ENCODE measurements at regions not wholly inside any gene's neighbourhood (a gene's known extent, or its start where the extent isn't known, plus 50 kb on each side); places are given as distances from the start of the nearest gene placed in this dataset.

GRCh38 chr3:111282024-111282423 is 210.4 kb downstream of the NECTIN3 start:
- Histone ChIP-seq H3K9ac (ENCODE audit: low read depth in 1 of 2, low read length in 2 of 2) (no peak overlapping the region), H3K36me3 (ENCODE audit: control insufficient read depth in 2 of 2, insufficient read depth in 2 of 2, low read length in 2 of 2) (no peaks in the 10 kb centered on the region), H3K4me1 (ENCODE audit: control insufficient read depth in 2 of 2, insufficient read depth in 2 of 2, low read length in 2 of 2) (no peaks in the 10 kb centered on the region), H3K4me3 (ENCODE audit: low read length in 2 of 2) (no peak overlapping the region), H3K27me3 (ENCODE audit: control insufficient read depth in 2 of 2, insufficient read depth in 2 of 2, low read length in 2 of 2) (no peaks in the 10 kb centered on the region), H3K9me3 (ENCODE audit: control insufficient read depth in 2 of 2, low read length in 2 of 2) (no peaks in the 10 kb centered on the region), H3K27ac (ENCODE audit: low read depth in 2 of 2, low read length in 2 of 2) (no peak overlapping the region)

- Histone ChIP-seq H3K27me3 (ENCODE audit: control insufficient read depth in 2 of 2, insufficient read depth in 2 of 2, low read length in 2 of 2) (no peaks in the 10 kb centered on the region), H3K4me3 (ENCODE audit: low read length in 2 of 2) (no peak overlapping the region), H3K4me1 (ENCODE audit: control insufficient read depth in 2 of 2, insufficient read depth in 2 of 2, low read length in 2 of 2) (no peaks in the 10 kb centered on the region), H3K36me3 (ENCODE audit: control insufficient read depth in 2 of 2, insufficient read depth in 2 of 2, low read length in 2 of 2) (no peaks in the 10 kb centered on the region), H3K9me3 (ENCODE audit: control insufficient read depth in 2 of 2, low read length in 2 of 2) (no peaks in the 10 kb centered on the region), H3K27ac (ENCODE audit: low read depth in 2 of 2, low read length in 2 of 2) (no peak overlapping the region), H3K9ac (ENCODE audit: low read depth in 1 of 2, low read length in 2 of 2) (no peak overlapping the region)
Observed at GRCh38 chr3:111283165-111283564, 211.5 kb downstream of the NECTIN3 start.

GRCh38 chr3:111284503-111285183 is 213.0 kb downstream of the NECTIN3 start:
- Histone ChIP-seq H3K27ac (ENCODE audit: low read depth in 2 of 2, low read length in 2 of 2) (no peak overlapping the region), H3K36me3 (ENCODE audit: control insufficient read depth in 2 of 2, insufficient read depth in 2 of 2, low read length in 2 of 2) (no peaks in the 10 kb centered on the region), H3K9me3 (ENCODE audit: control insufficient read depth in 2 of 2, low read length in 2 of 2) (no peaks in the 10 kb centered on the region), H3K27me3 (ENCODE audit: control insufficient read depth in 2 of 2, insufficient read depth in 2 of 2, low read length in 2 of 2) (no peaks in the 10 kb centered on the region), H3K4me3 (ENCODE audit: low read length in 2 of 2) (no peak overlapping the region), H3K9ac (ENCODE audit: low read depth in 1 of 2, low read length in 2 of 2) (no peak overlapping the region), H3K4me1 (ENCODE audit: control insufficient read depth in 2 of 2, insufficient read depth in 2 of 2, low read length in 2 of 2) (no peaks in the 10 kb centered on the region)

GRCh38 chr3:111285184-111285538 is 213.5 kb downstream of the NECTIN3 start:
- no peak overlapping the region for H3K4me3 ChIP-seq (ENCODE audit: low read length in 2 of 2)
- H3K9ac ChIP-seq (ENCODE audit: low read depth in 1 of 2, low read length in 2 of 2): no peak overlapping the region
- H3K4me1 ChIP-seq (ENCODE audit: control insufficient read depth in 2 of 2, insufficient read depth in 2 of 2, low read length in 2 of 2): no peaks in the 10 kb centered on the region
- H3K9me3 ChIP-seq (ENCODE audit: control insufficient read depth in 2 of 2, low read length in 2 of 2): no peaks in the 10 kb centered on the region
- H3K27me3 ChIP-seq (ENCODE audit: control insufficient read depth in 2 of 2, insufficient read depth in 2 of 2, low read length in 2 of 2): no peaks in the 10 kb centered on the region
- H3K27ac ChIP-seq (ENCODE audit: low read depth in 2 of 2, low read length in 2 of 2): no peak overlapping the region
- H3K36me3 ChIP-seq (ENCODE audit: control insufficient read depth in 2 of 2, insufficient read depth in 2 of 2, low read length in 2 of 2): no peaks in the 10 kb centered on the region

- no peak overlapping the region for H3K4me3 ChIP-seq (ENCODE audit: low read length in 2 of 2)
- H3K27ac ChIP-seq (ENCODE audit: low read depth in 2 of 2, low read length in 2 of 2): no peak overlapping the region
- H3K4me1 ChIP-seq (ENCODE audit: control insufficient read depth in 2 of 2, insufficient read depth in 2 of 2, low read length in 2 of 2): no peaks in the 10 kb centered on the region
- H3K9me3 ChIP-seq (ENCODE audit: control insufficient read depth in 2 of 2, low read length in 2 of 2): no peaks in the 10 kb centered on the region
- H3K9ac ChIP-seq (ENCODE audit: low read depth in 1 of 2, low read length in 2 of 2): no peak overlapping the region
- no peaks in the 10 kb centered on the region for H3K27me3 ChIP-seq (ENCODE audit: control insufficient read depth in 2 of 2, insufficient read depth in 2 of 2, low read length in 2 of 2)
- H3K36me3 ChIP-seq (ENCODE audit: control insufficient read depth in 2 of 2, insufficient read depth in 2 of 2, low read length in 2 of 2): no peaks in the 10 kb centered on the region
Observed at GRCh38 chr3:111285694-111286093, 214.1 kb downstream of the NECTIN3 start.

GRCh38 chr3:111286746-111287145 is 215.1 kb downstream of the NECTIN3 start:
- Histone ChIP-seq H3K9ac (ENCODE audit: low read depth in 1 of 2, low read length in 2 of 2) (no peak overlapping the region), H3K27me3 (ENCODE audit: control insufficient read depth in 2 of 2, insufficient read depth in 2 of 2, low read length in 2 of 2) (no peaks in the 10 kb centered on the region), H3K36me3 (ENCODE audit: control insufficient read depth in 2 of 2, insufficient read depth in 2 of 2, low read length in 2 of 2) (no peaks in the 10 kb centered on the region), H3K27ac (ENCODE audit: low read depth in 2 of 2, low read length in 2 of 2) (no peak overlapping the region), H3K4me1 (ENCODE audit: control insufficient read depth in 2 of 2, insufficient read depth in 2 of 2, low read length in 2 of 2) (no peaks in the 10 kb centered on the region), H3K4me3 (ENCODE audit: low read length in 2 of 2) (no peak overlapping the region), H3K9me3 (ENCODE audit: control insufficient read depth in 2 of 2, low read length in 2 of 2) (no peaks in the 10 kb centered on the region)

- Histone ChIP-seq H3K27me3 (ENCODE audit: control insufficient read depth in 2 of 2, insufficient read depth in 2 of 2, low read length in 2 of 2) (no peaks in the 10 kb centered on the region), H3K4me3 (ENCODE audit: low read length in 2 of 2) (no peak overlapping the region)
Observed at GRCh38 chr3:111292117-111292516, 220.5 kb downstream of the NECTIN3 start.

GRCh38 chr3:111299192-111299615 is 227.6 kb downstream of the NECTIN3 start:
- no peak overlapping the region for H3K4me3 ChIP-seq (ENCODE audit: low read length in 2 of 2)
- H3K36me3 ChIP-seq (ENCODE audit: control insufficient read depth in 2 of 2, insufficient read depth in 2 of 2, low read length in 2 of 2): no peaks in the 10 kb centered on the region

More at GRCh38 chr3:111292117-111292516, 220.5 kb downstream of the NECTIN3 start:
- Histone ChIP-seq H3K9me3 (ENCODE audit: control insufficient read depth in 2 of 2, low read length in 2 of 2) (no peaks in the 10 kb centered on the region), H3K9ac (ENCODE audit: low read depth in 1 of 2, low read length in 2 of 2) (no peak overlapping the region), H3K27ac (ENCODE audit: low read depth in 2 of 2, low read length in 2 of 2) (no peak overlapping the region), H3K36me3 (ENCODE audit: control insufficient read depth in 2 of 2, insufficient read depth in 2 of 2, low read length in 2 of 2) (no peaks in the 10 kb centered on the region), H3K4me1 (ENCODE audit: control insufficient read depth in 2 of 2, insufficient read depth in 2 of 2, low read length in 2 of 2) (no peaks in the 10 kb centered on the region)

GRCh38 chr3:111301238-111301798 is 229.7 kb downstream of the NECTIN3 start:
- Histone ChIP-seq H3K4me1 (ENCODE audit: control insufficient read depth in 2 of 2, insufficient read depth in 2 of 2, low read length in 2 of 2) (no peaks in the 10 kb centered on the region), H3K27ac (ENCODE audit: low read depth in 2 of 2, low read length in 2 of 2) (no peak overlapping the region), H3K9me3 (ENCODE audit: control insufficient read depth in 2 of 2, low read length in 2 of 2) (no peaks in the 10 kb centered on the region), H3K9ac (ENCODE audit: low read depth in 1 of 2, low read length in 2 of 2) (no peak overlapping the region), H3K4me3 (ENCODE audit: low read length in 2 of 2) (no peak overlapping the region), H3K27me3 (ENCODE audit: control insufficient read depth in 2 of 2, insufficient read depth in 2 of 2, low read length in 2 of 2) (no peaks in the 10 kb centered on the region), H3K36me3 (ENCODE audit: control insufficient read depth in 2 of 2, insufficient read depth in 2 of 2, low read length in 2 of 2) (no peaks in the 10 kb centered on the region)

More at GRCh38 chr3:111299192-111299615, 227.6 kb downstream of the NECTIN3 start:
- Histone ChIP-seq H3K27ac (ENCODE audit: low read depth in 2 of 2, low read length in 2 of 2) (no peak overlapping the region), H3K9me3 (ENCODE audit: control insufficient read depth in 2 of 2, low read length in 2 of 2) (no peaks in the 10 kb centered on the region), H3K9ac (ENCODE audit: low read depth in 1 of 2, low read length in 2 of 2) (no peak overlapping the region), H3K4me1 (ENCODE audit: control insufficient read depth in 2 of 2, insufficient read depth in 2 of 2, low read length in 2 of 2) (no peaks in the 10 kb centered on the region), H3K27me3 (ENCODE audit: control insufficient read depth in 2 of 2, insufficient read depth in 2 of 2, low read length in 2 of 2) (no peaks in the 10 kb centered on the region)

- Histone ChIP-seq H3K9me3 (ENCODE audit: control insufficient read depth in 2 of 2, low read length in 2 of 2) (no peaks in the 10 kb centered on the region), H3K36me3 (ENCODE audit: control insufficient read depth in 2 of 2, insufficient read depth in 2 of 2, low read length in 2 of 2) (no peaks in the 10 kb centered on the region), H3K27me3 (ENCODE audit: control insufficient read depth in 2 of 2, insufficient read depth in 2 of 2, low read length in 2 of 2) (no peaks in the 10 kb centered on the region), H3K9ac (ENCODE audit: low read depth in 1 of 2, low read length in 2 of 2) (no peak overlapping the region), H3K4me1 (ENCODE audit: control insufficient read depth in 2 of 2, insufficient read depth in 2 of 2, low read length in 2 of 2) (no peaks in the 10 kb centered on the region), H3K27ac (ENCODE audit: low read depth in 2 of 2, low read length in 2 of 2) (no peak overlapping the region), H3K4me3 (ENCODE audit: low read length in 2 of 2) (no peak overlapping the region)
Observed at GRCh38 chr3:111302063-111302462, 230.4 kb downstream of the NECTIN3 start.

All from mucosa of rectum (tissue), 2 donors.